Anterior cingulate cortex (tissue), 58 donors: ENCODE measurements at regions not wholly inside any gene's neighbourhood (a gene's known extent, or its start where the extent isn't known, plus 50 kb on each side); places are given as distances from the start of the nearest gene placed in this dataset.
"Not testable (repeated sequence)": the region's sequence is repeated elsewhere in the genome, so short reads cannot be mapped to it uniquely, and the experiment has no call there.

Experiments used
- DNase-seq, 58 donors: peaks; one replicate each; lab custom pipeline; 2025; lab: John Stamatoyannopoulos, UW

- DNase-seq = no peak
Observed at GRCh38 chr12:33588725-33589405, 149.2 kb upstream of the SYT10 start.

DNA sequence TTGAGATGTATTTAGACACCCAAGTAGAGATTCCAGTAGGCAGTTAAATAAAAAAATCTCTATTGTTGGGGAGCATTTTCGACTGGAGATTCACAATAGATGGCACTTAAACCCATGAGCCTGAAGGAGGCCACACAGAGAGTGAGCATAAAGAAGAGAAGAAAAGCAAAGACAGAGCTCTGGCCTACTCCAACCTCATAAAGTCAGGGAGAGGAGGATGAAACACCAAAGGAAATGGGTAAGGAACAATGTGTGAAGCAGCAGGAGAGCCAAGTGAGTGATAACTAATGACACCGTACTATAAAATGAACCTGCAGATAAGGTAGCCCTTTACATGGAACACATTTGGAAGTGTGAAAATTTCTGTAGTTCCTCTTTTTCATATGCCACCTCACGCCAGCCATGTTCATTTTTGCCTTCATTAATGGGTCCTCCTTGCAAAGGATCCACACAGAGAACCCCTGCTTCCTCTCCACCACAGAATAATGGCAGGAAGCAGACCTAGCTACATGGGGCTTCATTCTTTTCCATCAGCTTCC is 150.0 kb upstream of the SYT10 start:
- DNase-seq = no peak

GRCh38 chr12:33593753-33594152 is 154.1 kb upstream of the SYT10 start:
- no peak for DNase-seq

DNA sequence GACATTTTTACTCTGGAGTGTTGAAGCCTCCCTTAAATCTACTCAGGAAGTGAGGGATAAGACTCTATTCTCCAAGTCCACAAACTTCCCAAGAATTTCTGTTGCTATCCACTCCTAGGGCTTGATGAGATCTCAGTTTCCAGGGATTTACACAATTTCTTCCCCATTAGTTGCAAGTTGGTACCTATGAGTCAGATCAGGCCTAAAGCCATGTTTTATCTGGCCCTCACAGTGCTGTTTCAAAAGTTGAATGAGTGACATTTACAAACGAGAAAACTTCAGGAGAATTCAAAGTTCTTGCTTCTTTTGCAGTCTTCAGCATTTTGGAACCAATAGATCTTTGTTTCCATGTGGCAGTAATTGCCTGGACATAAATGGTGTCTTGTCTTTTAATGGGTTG is 156.4 kb upstream of the SYT10 start:
- no peak for DNase-seq

DNA sequence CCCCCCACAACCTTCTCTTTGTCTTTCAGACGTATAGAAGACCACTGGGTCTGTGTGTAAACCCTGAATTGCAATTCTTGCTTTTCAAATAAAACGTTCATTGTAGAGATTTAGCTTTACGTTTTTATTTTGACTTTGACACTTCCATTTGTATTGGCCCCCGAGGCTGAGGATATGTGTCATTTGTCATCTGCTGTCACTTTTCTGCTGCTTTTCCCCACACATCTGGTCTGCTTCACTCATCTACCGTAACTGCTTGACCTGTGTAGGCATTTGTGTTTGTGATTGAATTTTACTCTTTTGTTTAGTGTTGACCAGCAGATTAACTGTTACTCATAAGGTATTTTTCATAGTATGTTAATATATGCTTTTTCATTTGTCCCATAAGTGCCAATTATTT is 157.2 kb upstream of the SYT10 start:
- no peak for DNase-seq

GRCh38 chr12:33602515-33602914 is 162.9 kb upstream of the SYT10 start:
- DNase-seq = peak in 5 of 58 donors; percentile 1 to 46 (median 27)

DNA sequence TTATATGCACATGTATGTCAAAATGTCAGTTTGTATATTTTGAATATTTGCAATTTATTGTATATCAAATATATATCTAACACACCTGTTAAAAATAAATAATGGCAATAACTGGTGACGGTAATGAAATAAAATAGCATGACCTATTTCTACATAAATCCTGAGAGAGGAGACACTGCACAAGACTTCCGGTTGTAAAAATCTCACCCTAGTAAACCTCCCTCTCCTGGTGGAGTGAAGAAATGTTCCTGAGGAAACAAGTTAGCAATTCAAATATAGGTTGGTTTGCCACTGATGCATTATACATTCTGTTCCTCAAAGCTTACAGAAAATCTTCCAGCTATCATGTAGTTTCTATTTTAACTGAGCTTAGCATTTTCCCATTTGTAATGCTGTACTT is 166.1 kb upstream of the SYT10 start:
- DNase-seq = no peak

GRCh38 chr12:33609910-33610309 is 170.3 kb upstream of the SYT10 start:
- DNase-seq = no peak

- no peak for DNase-seq
Observed at GRCh38 chr12:33614630-33615029, 175.0 kb upstream of the SYT10 start.

GRCh38 chr12:33617218-33617617 is 177.6 kb upstream of the SYT10 start:
- DNase-seq = no peak

- no peak for DNase-seq
Observed at GRCh38 chr12:33628087-33628486, 188.5 kb upstream of the SYT10 start.

DNA sequence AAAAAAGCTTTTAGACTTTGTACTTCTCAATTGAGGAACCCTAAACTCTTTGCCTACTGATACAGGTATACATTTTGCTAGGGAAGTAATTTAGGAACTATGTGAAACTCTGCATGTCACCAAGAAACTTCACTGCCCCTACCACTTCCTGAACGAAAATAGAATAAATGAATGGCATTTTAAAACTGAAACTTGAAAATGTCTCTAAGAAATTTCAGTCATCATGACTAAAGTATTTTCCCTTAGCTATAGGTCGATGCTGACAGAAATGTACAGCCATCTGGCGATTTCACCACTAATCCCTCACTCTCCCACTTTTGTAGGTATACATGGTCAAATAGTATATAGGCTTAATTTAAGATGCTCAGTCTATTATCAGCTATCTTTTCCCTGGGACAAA is 194.9 kb upstream of the SYT10 start:
- DNase-seq = no peak

DNA sequence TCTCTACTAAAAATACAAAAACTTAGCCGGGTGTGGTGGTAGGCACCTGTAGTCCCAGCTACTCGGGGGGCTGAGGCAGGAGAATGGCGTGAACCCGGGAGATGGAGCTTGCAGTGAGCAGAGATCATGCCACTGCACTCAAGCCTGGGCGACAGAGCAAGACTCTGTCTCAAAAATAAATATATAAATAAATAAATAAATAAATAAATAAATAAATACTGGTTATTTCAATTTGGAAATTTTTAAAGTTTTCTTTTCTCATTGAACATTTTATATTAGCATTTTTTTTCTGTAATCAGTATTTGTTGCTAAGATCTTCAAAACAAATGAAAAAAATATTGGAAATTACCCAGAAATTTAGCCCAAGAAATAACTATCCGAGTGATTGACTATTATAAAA is 197.3 kb upstream of the SYT10 start:
- DNase-seq = not testable (repeated sequence)

DNA sequence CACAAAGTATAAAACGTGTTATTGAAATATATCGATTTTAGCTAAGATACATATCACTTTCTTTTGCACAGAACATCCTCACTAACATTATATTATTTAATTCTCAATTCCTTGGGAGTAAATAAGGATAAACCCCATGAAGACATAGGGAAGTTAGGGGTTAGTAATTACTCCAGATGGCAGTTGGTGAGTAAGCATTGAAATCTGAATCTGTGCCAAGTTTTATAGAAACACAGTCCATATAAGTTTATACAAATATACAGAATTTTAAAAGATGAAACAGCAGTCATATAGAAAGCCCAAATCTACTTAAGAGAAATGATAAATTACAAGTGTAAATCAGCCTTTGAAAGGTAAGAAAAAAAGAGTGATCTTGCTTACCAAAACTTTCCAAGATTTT is 200.4 kb upstream of the SYT10 start:
- DNase-seq = no peak

DNA sequence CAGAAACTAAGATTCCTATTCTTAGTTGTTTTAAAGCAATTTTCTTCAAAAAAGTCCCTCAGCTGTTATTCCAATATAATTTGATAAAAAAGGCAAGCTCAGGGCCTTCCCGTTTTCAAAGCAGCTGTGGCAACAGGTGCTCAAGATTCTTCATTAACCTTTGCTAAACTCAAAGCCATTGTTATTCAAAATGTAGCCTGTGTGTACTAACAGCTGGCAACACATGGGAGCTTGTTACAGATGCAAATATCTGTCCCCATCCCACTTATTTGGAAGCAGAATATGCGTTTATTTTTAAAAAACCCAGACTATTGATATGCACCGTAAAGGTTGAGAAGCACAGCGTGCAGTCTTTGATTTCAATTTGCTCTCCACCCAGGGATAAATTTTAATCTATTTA is 210.4 kb upstream of the SYT10 start:
- DNase-seq = no peak

- DNase-seq = no peak
Observed at GRCh38 chr12:33650832-33651231, 211.2 kb upstream of the SYT10 start.

GRCh38 chr12:33653362-33653761 is 213.7 kb upstream of the SYT10 start:
- no peak for DNase-seq

- no peak for DNase-seq
Observed at GRCh38 chr12:33654313-33654712, 214.7 kb upstream of the SYT10 start.

DNA sequence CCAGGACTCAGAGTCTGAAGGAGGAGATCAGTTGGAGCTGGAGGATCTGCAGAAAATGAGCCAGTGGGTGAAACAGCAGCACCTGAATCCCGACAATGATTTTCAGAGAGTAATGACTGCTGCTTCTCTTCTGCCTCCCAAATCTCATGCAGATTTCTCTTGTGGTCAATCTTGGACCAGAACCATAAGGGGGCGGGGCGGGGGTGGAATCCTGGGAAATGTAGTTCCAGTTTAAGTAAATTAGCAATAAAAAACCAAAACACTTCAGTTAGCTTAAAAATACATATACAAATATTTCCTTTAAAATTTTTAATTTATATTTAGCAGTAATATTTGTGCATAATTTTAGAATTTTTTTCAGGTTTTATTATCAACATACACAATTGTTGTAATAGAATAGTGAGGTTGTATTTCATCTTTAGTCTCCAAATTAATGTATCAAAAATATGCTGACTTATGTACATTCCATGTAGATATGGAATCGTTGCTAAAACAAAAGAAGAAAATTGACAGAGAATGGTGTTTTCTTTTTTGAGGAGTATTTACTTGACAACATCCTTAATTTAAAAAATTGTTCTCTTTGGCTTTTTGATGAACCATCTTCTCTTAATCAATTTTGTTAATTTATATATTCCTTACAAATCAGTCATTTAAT is 223.5 kb upstream of the SYT10 start:
- no peak for DNase-seq

DNA sequence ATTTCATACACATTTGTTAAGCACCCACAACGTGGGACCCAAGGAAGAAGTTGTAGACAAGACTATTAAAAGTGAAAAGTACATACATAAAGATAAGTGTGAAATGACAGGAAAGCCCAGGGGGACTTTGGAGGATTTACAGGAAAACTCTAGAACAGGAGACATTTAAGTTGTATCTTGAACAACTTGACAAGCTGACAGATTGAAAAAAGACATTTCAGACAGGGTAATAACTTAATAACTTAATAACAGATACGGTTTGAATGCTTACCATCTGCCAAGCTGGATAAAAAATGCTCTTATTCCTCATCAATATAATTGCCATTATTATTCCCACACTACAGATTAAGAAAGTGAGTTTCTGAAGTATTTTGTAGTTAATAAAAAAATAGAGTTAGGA is 229.7 kb upstream of the SYT10 start:
- DNase-seq = no peak

- DNase-seq = no peak
Observed at GRCh38 chr12:33670284-33670683, 230.7 kb upstream of the SYT10 start.

- DNase-seq = no peak
Observed at GRCh38 chr12:33671676-33672075, 232.1 kb upstream of the SYT10 start.
